ENCODE measurements at regions not wholly inside any gene's neighbourhood (a gene's known extent, or its start where the extent isn't known, plus 50 kb on each side); places are given as distances from the start of the nearest gene placed in this dataset.
"Not testable (repeated sequence)": the region's sequence is repeated elsewhere in the genome, so short reads cannot be mapped to it uniquely, and the experiment has no call there.

DNA sequence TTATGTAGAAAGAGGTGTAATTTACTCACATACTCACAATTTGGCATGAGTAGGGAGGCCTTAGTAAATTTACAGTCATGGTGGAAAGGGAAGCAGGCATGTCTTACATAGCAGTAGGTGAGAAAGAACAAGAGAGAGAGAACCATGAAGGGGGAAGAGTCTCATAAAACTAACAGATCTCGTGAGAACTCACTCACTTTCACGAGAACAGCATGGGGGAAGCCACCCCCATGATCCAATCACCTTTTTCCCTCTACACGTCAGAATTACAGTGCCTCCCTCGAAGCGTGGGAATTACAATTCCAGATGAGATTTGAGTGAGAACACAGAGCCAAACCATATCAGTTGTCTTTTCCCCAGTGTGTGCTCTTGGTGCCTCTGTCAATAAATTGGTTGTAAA lies 855.3 kb downstream of the TBL1XR1 start:
- intact Hi-C loops (cut with DNase I), result no loop called here
- H3K4me1 ChIP-seq, result no peaks in the 10 kb centered on the region
- H3K27ac ChIP-seq, result no peak overlapping the region
- 76 to 79% (median 77%) methylated on average over 5 of the region's 5 CpGs for WGBS, 3 donors
- TF ChIP-seq, protein P1, sequence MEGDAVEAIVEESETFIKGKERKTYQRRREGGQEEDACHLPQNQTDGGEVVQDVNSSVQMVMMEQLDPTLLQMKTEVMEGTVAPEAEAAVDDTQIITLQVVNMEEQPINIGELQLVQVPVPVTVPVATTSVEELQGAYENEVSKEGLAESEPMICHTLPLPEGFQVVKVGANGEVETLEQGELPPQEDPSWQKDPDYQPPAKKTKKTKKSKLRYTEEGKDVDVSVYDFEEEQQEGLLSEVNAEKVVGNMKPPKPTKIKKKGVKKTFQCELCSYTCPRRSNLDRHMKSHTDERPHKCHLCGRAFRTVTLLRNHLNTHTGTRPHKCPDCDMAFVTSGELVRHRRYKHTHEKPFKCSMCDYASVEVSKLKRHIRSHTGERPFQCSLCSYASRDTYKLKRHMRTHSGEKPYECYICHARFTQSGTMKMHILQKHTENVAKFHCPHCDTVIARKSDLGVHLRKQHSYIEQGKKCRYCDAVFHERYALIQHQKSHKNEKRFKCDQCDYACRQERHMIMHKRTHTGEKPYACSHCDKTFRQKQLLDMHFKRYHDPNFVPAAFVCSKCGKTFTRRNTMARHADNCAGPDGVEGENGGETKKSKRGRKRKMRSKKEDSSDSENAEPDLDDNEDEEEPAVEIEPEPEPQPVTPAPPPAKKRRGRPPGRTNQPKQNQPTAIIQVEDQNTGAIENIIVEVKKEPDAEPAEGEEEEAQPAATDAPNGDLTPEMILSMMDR (IDR thresholded peaks at IDR 0.05), result no peak
- no peaks in the 10 kb centered on the region for H3K36me3 ChIP-seq (ENCODE audit: insufficient read depth in 1 of 2, low read depth in 1 of 2)
- no peak overlapping the region for H3K4me3 ChIP-seq
- ATAC-seq, result no peak
- H3K27me3 ChIP-seq (ENCODE audit: insufficient read depth in 3 of 3, low read length in 2 of 3), result no peaks in the 10 kb centered on the region
- H3K9me3 ChIP-seq, result no peaks in the 10 kb centered on the region
- no peak for DNase-seq

- H3K9me3 ChIP-seq, result no peaks in the 10 kb centered on the region
- H3K4me3 ChIP-seq, result no peak overlapping the region
- ATAC-seq (no peak), DNase-seq (no peak)
- TF ChIP-seq, protein P1 (IDR thresholded peaks at IDR 0.05), result no peak
- no peaks in the 10 kb centered on the region for H3K27me3 ChIP-seq (ENCODE audit: insufficient read depth in 3 of 3, low read length in 2 of 3)
- H3K4me1 ChIP-seq, result no peaks in the 10 kb centered on the region
- WGBS, 3 donors, result 45 to 78% (median 48%) methylated on average over 1 of the region's 1 CpG
- no peaks in the 10 kb centered on the region for H3K36me3 ChIP-seq (ENCODE audit: insufficient read depth in 1 of 2, low read depth in 1 of 2)
- H3K27ac ChIP-seq, result no peak overlapping the region
- intact Hi-C loops (cut with DNase I), result no loop called here
Measured at GRCh38 chr3:176328666-176329065, 868.6 kb downstream of the TBL1XR1 start.

DNA sequence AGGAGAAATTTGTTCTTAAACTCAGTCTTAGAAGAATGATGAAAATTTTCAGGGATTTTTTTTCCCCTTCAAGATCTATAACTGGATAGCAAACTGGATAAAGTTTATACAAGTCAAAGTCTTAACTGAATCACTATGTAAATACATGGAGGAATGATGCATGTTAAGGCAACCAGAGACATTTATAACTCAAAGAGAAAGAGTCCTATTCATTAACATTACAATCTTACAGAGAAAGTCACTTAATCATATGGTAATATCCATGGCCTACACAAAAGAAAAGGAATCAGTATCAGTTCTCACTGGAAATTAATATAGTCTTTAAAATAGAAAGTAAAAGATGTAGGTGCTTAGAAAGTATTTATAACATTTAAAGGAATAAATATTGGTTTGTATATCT lies 869.1 kb downstream of the TBL1XR1 start:
- DNase-seq, result no peak
- H3K27me3 ChIP-seq (ENCODE audit: insufficient read depth in 3 of 3, low read length in 2 of 3), result no peaks in the 10 kb centered on the region
- no peaks in the 10 kb centered on the region for H3K4me1 ChIP-seq
- no peak overlapping the region for H3K4me3 ChIP-seq
- no peak overlapping the region for H3K27ac ChIP-seq
- TF ChIP-seq, protein P1 (IDR thresholded peaks at IDR 0.05), result no peak
- H3K9me3 ChIP-seq, result no peaks in the 10 kb centered on the region
- intact Hi-C loops (cut with DNase I), result no loop called here
- ATAC-seq, result no peak
- H3K36me3 ChIP-seq (ENCODE audit: insufficient read depth in 1 of 2, low read depth in 1 of 2), result no peaks in the 10 kb centered on the region

GRCh38 chr3:176326894-176327490 lies 870.3 kb downstream of the TBL1XR1 start:
- ATAC-seq; H3K4me1 ChIP-seq; DNase-seq; intact Hi-C loops (cut with DNase I); H3K36me3 ChIP-seq (ENCODE audit: insufficient read depth in 1 of 2, low read depth in 1 of 2); H3K27ac ChIP-seq; H3K4me3 ChIP-seq; H3K9me3 ChIP-seq; H3K27me3 ChIP-seq (ENCODE audit: insufficient read depth in 3 of 3, low read length in 2 of 3): not testable (repeated sequence)
- WGBS, 3 donors, result 54 to 75% (median 67%) methylated on average over 8 to 9 of the region's 9 CpGs

- 86 to 92% (median 87%) methylated on average over 6 to 7 of the region's 8 CpGs for WGBS, 3 donors
- ATAC-seq; H3K27ac ChIP-seq; intact Hi-C loops (cut with DNase I); DNase-seq; H3K4me1 ChIP-seq; H3K9me3 ChIP-seq; H3K27me3 ChIP-seq (ENCODE audit: insufficient read depth in 3 of 3, low read length in 2 of 3); H3K4me3 ChIP-seq; H3K36me3 ChIP-seq (ENCODE audit: insufficient read depth in 1 of 2, low read depth in 1 of 2): not testable (repeated sequence)
Measured at GRCh38 chr3:176321532-176321931, 875.8 kb downstream of the TBL1XR1 start.

- Histone ChIP-seq H3K27me3 (ENCODE audit: insufficient read depth in 3 of 3, low read length in 2 of 3) (no peaks in the 10 kb centered on the region), H3K9me3 (no peaks in the 10 kb centered on the region), H3K4me3 (no peak overlapping the region), H3K36me3 (ENCODE audit: insufficient read depth in 1 of 2, low read depth in 1 of 2) (no peaks in the 10 kb centered on the region), H3K4me1 (no peaks in the 10 kb centered on the region), H3K27ac (no peak overlapping the region)
- ATAC-seq (no peak), DNase-seq (no peak)
- TF ChIP-seq, protein P1 (IDR thresholded peaks at IDR 0.05), result no peak
- 70 to 78% (median 73%) methylated on average over 2 of the region's 2 CpGs for WGBS, 3 donors
- intact Hi-C loops (cut with DNase I), result no loop called here
Measured at GRCh38 chr3:176321099-176321498, 876.2 kb downstream of the TBL1XR1 start.

Data from psoas muscle (tissue), 7 donors.